GM23338 (cell line): ENCODE measurements at regions not wholly inside any gene's neighbourhood (a gene's known extent, or its start where the extent isn't known, plus 50 kb on each side); places are given as distances from the start of the nearest gene placed in this dataset.

Experiments used
- ATAC-seq: fragments of 200-7000 bp; cut with Tn5 transposase; 3 replicates; pipeline ENCODE4 v1.9.1; 2020
- DNase-seq: peaks from one replicate; pipeline ENCODE4 v3.0.0-alpha.2; 2015; ENCODE audit warnings: low spot score
- H2AFZ ChIP-seq: fragments of 200-600 bp; sonication (generic); 2 replicates; pipeline ENCODE4 v1.8.0; 2016; ENCODE audit warnings: antibody characterized with exemption, mild to moderate bottlenecking, moderate library complexity
- H3F3A ChIP-seq: fragments of 200-600 bp; sonication (generic); replicated peaks from 2 replicates; pipeline ENCODE4 v1.8.0; 2017; ENCODE audit warnings: antibody characterized with exemption, mixed run types, low read depth
- H3K27ac ChIP-seq: fragments of 200-600 bp; sonication (generic); 2 replicates; pipeline ENCODE4 v1.6.1; 2016; ENCODE audit warnings: low read depth
- H3K27me3 ChIP-seq: fragments of 200-600 bp; sonication (generic); 2 replicates; pipeline ENCODE4 v1.8.0; 2016; ENCODE audit warnings: mild to moderate bottlenecking, mixed run types, moderate library complexity; ENCODE audit not compliant: insufficient read depth
- H3K36me3 ChIP-seq: fragments of 200-600 bp; sonication (generic); 2 replicates; pipeline ENCODE4 v1.8.0; 2016; ENCODE audit warnings: mild to moderate bottlenecking; ENCODE audit not compliant: insufficient read depth
- H3K4me1 ChIP-seq: fragments of 200-600 bp; sonication (generic); 2 replicates; pipeline ENCODE4 v1.8.0; 2016; ENCODE audit warnings: mild to moderate bottlenecking, moderate library complexity; ENCODE audit not compliant: insufficient read depth
- H3K4me2 ChIP-seq: fragments of 200-600 bp; sonication (generic); 2 replicates; pipeline ENCODE4 v1.7.1; 2017; ENCODE audit warnings: mixed run types
- H3K4me3 ChIP-seq: fragments of 200-600 bp; sonication (generic); 2 replicates; pipeline ENCODE4 v1.6.1; 2016; ENCODE audit warnings: mixed run types
- H3K79me2 ChIP-seq: fragments of 200-600 bp; sonication (generic); replicated peaks from 2 replicates; pipeline ENCODE4 v1.8.0; 2017; ENCODE audit warnings: mild to moderate bottlenecking; ENCODE audit not compliant: insufficient read depth
- H3K9me2 ChIP-seq: fragments of 200-600 bp; sonication (generic); 2 replicates; pipeline ENCODE4 v1.8.0; 2017; ENCODE audit not compliant: insufficient read depth
- H4K20me1 ChIP-seq: fragments of 200-600 bp; sonication (generic); replicated peaks from 2 replicates; pipeline ENCODE4 v1.8.0; 2017; ENCODE audit warnings: mild to moderate bottlenecking; ENCODE audit not compliant: insufficient read depth
- H3K27ac Mint-ChIP-seq: 2 replicates; pipeline ENCODE4 v1.8.0; 2020; ENCODE audit warnings: inconsistent platforms, mild to moderate bottlenecking, moderate library complexity, mixed read lengths
- H3K27me3 Mint-ChIP-seq: 3 replicates; pipeline ENCODE4 v1.8.0; 2022; ENCODE audit warnings: low read depth, mild to moderate bottlenecking, moderate library complexity, mixed read lengths, inconsistent platforms; ENCODE audit not compliant: insufficient read depth, poor library complexity
- H3K36me3 Mint-ChIP-seq: 3 replicates; pipeline ENCODE4 v1.8.0; 2021; ENCODE audit warnings: low read depth, mild to moderate bottlenecking, inconsistent platforms, moderate library complexity, mixed read lengths
- H3K4me1 Mint-ChIP-seq: 3 replicates; pipeline ENCODE4 v1.8.0; 2020; ENCODE audit warnings: mild to moderate bottlenecking, inconsistent platforms, mixed read lengths
- H3K4me3 Mint-ChIP-seq: 3 replicates; pipeline ENCODE4 v1.8.0; 2021; ENCODE audit warnings: moderate library complexity, mild to moderate bottlenecking, inconsistent platforms, mixed read lengths
- H3K9me3 Mint-ChIP-seq: 3 replicates; pipeline ENCODE4 v1.8.0; 2020; ENCODE audit warnings: moderate library complexity, mild to moderate bottlenecking, inconsistent platforms, mixed read lengths
- CREB1 ChIP-seq: fragments of 250-450 bp; sonication (Bioruptor Pico); IDR thresholded peaks from 2 replicates; pipeline ENCODE4 v1.5.0; 2020; ENCODE audit warnings: low read depth, mild to moderate bottlenecking, moderate library complexity
- CTCF ChIP-seq, 2 experiments: fragments of 200-600 bp in 1 of 2; sonication (generic) in 1 of 2; conservative IDR thresholded peaks; 2 replicates each; pipeline versions ENCODE4 v1.5.1 to v1.6.1; 2016 to 2017; ENCODE audit warnings: antibody characterized with exemption in 2 of 2, low read depth in 2 of 2, mild to moderate bottlenecking in 2 of 2, moderate library complexity in 1 of 2
- EZH2phosphoT487 ChIP-seq: fragments of 200-600 bp; sonication (generic); IDR thresholded peaks from one replicate; pipeline ENCODE4 v1.8.1; 2018; ENCODE audit warnings: antibody characterized with exemption; ENCODE audit not compliant: unreplicated experiment
- JUNB ChIP-seq: IDR thresholded peaks from one replicate; pipeline ENCODE4 v1.6.1; 2016; ENCODE audit warnings: antibody characterized with exemption; ENCODE audit not compliant: unreplicated experiment
- NANOG ChIP-seq: IDR thresholded peaks from 2 replicates; pipeline ENCODE4 v1.6.1; 2016; ENCODE audit warnings: antibody characterized with exemption, borderline replicate concordance
- POLR2AphosphoS5 ChIP-seq: IDR thresholded peaks from 2 replicates; pipeline ENCODE4 v1.6.1; 2016; ENCODE audit warnings: antibody characterized with exemption, low read depth
- REST ChIP-seq: IDR thresholded peaks from one replicate; pipeline ENCODE4 v1.6.1; 2018; ENCODE audit warnings: antibody characterized with exemption; ENCODE audit not compliant: unreplicated experiment
- ZNF331 ChIP-seq: fragments of 250-450 bp; sonication (Bioruptor Pico); IDR thresholded peaks from 2 replicates; pipeline ENCODE4 v1.5.0; 2020; ENCODE audit warnings: low read depth, mild to moderate bottlenecking, moderate library complexity

GRCh38 chr9:104339692-104340091 is 164.4 kb upstream of the OR13F1 start:
- Mint-ChIP-seq H3K27me3 (no peaks in the 10 kb centered on the region), H3K4me1 (no peaks in the 10 kb centered on the region), H3K9me3 (peaks cover 5% of the 10 kb centered on the region), H3K4me3 (no peak overlapping the region), H3K36me3 (peaks cover 4% of the 10 kb centered on the region), H3K27ac (no peak overlapping the region)
- Histone ChIP-seq H4K20me1 (no peaks in the 10 kb centered on the region), H2AFZ (peak overlapping the region; percentile 19; the same call in 1 of the 2 replicates), H3F3A (no peaks in the 10 kb centered on the region), H3K36me3 (0 out of 2 replicates have a peak, but pooled peaks cover 4% of the 10 kb centered on the region), H3K4me1 (no peaks in the 10 kb centered on the region), H3K27ac (no peak overlapping the region), H3K27me3 (no peaks in the 10 kb centered on the region), H3K9me2 (no peaks in the 10 kb centered on the region; the same call in 1 of the 2 replicates), H3K4me3 (no peak overlapping the region), H3K4me2 (no peak overlapping the region), H3K79me2 (no peaks in the 10 kb centered on the region)
- DNase-seq, result no peak
- TF ChIP-seq JUNB (no peak), ZNF331 (CRISPR knock-in tag) (no peak), EZH2phosphoT487 (no peak), CTCF (conservative IDR thresholded peaks at IDR 0.05; ENCODE audit: low read depth in 2 of 2) (no peak), NANOG (no peak)
- ATAC-seq, result no peak

GRCh38 chr9:104342552-104342951 is 161.5 kb upstream of the OR13F1 start:
- DNase-seq (no peak), ATAC-seq (no peak)
- no peaks in the 10 kb centered on the region for H3K36me3 Mint-ChIP-seq
- no peaks in the 10 kb centered on the region for H3K9me2 ChIP-seq
- no peak overlapping the region for H3K4me3 Mint-ChIP-seq
- no peak overlapping the region for H2AFZ ChIP-seq
- H3K27ac Mint-ChIP-seq, result no peak overlapping the region
- no peak overlapping the region for H3K27ac ChIP-seq
- no peaks in the 10 kb centered on the region; the same call in 2 of the 3 replicates for H3K9me3 Mint-ChIP-seq
- no peak overlapping the region for H3K4me3 ChIP-seq
- no peaks in the 10 kb centered on the region for H3K4me1 Mint-ChIP-seq
- H3F3A ChIP-seq, result no peaks in the 10 kb centered on the region
- no peaks in the 10 kb centered on the region for H3K4me1 ChIP-seq
- no peaks in the 10 kb centered on the region for H3K27me3 Mint-ChIP-seq
- no peak overlapping the region for H3K4me2 ChIP-seq
- H3K79me2 ChIP-seq, result no peaks in the 10 kb centered on the region
- H4K20me1 ChIP-seq, result no peaks in the 10 kb centered on the region
- H3K27me3 ChIP-seq, result no peaks in the 10 kb centered on the region
- H3K36me3 ChIP-seq, result no peaks in the 10 kb centered on the region
- TF ChIP-seq REST, result no peak
- TF ChIP-seq CREB1 (CRISPR knock-in tag), result no peak
- no peak for TF ChIP-seq CTCF (conservative IDR thresholded peaks at IDR 0.05; ENCODE audit: low read depth in 2 of 2)
- TF ChIP-seq POLR2AphosphoS5, result no peak
